ENCODE measurements at regions not wholly inside any gene's neighbourhood (a gene's known extent, or its start where the extent isn't known, plus 50 kb on each side); places are given as distances from the start of the nearest gene placed in this dataset.

DNA sequence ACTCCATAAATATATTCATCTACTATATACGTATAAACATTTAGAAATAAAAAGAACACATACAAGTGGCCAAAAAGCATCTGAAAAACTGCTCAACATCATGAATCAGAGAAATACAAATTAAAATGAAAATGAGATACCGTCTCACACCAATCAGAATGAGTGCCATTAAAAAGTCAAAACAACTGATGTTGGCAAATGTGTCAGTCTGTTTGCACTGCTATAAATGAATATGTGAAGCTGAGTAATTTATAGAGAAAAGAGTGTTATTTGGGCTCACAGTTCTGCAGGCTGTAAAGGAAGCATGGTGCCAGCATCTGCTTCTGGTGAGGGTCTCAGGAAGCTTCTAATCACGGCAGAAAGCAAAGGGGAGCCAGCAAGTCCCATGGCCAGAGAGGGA, 620.3 kb upstream of the CCDC54 start:
- Histone ChIP-seq H3K4me3 (no peak overlapping the region), H3F3A (replicated peaks; ENCODE audit: low read depth) (no peaks in the 10 kb centered on the region), H3K4me1 (ENCODE audit: insufficient read depth) (no peaks in the 10 kb centered on the region), H3K4me2 (no peak overlapping the region), H4K20me1 (replicated peaks; ENCODE audit: insufficient read depth) (no peaks in the 10 kb centered on the region), H3K79me2 (replicated peaks; ENCODE audit: insufficient read depth) (no peaks in the 10 kb centered on the region), H3K27ac (ENCODE audit: low read depth) (no peak overlapping the region), H2AFZ (no peak overlapping the region), H3K9me2 (ENCODE audit: insufficient read depth) (0 out of 2 replicates have a peak, but pooled peaks cover 3% of the 10 kb centered on the region), H3K27me3 (ENCODE audit: insufficient read depth) (no peaks in the 10 kb centered on the region), H3K36me3 (ENCODE audit: insufficient read depth) (no peaks in the 10 kb centered on the region; the same call in 1 of the 2 replicates)
- no peaks in the 10 kb centered on the region for H3K27me3 Mint-ChIP-seq (ENCODE audit: insufficient read depth, low read depth, poor library complexity)
- H3K36me3 Mint-ChIP-seq (ENCODE audit: low read depth): peaks cover 26% of the 10 kb centered on the region
- ATAC-seq (no peak), DNase-seq (ENCODE audit: low spot score) (no peak)
- H3K4me1 Mint-ChIP-seq: no peaks in the 10 kb centered on the region
- H3K9me3 Mint-ChIP-seq: peaks cover 22% of the 10 kb centered on the region
- H3K4me3 Mint-ChIP-seq: no peak overlapping the region
- TF ChIP-seq, protein P1, sequence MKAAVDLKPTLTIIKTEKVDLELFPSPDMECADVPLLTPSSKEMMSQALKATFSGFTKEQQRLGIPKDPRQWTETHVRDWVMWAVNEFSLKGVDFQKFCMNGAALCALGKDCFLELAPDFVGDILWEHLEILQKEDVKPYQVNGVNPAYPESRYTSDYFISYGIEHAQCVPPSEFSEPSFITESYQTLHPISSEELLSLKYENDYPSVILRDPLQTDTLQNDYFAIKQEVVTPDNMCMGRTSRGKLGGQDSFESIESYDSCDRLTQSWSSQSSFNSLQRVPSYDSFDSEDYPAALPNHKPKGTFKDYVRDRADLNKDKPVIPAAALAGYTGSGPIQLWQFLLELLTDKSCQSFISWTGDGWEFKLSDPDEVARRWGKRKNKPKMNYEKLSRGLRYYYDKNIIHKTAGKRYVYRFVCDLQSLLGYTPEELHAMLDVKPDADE (IDR thresholded peaks at IDR 0.05): no peak
- no peak for TF ChIP-seq ZNF114 (CRISPR knock-in tag; IDR thresholded peaks at IDR 0.05)
- no peak for TF ChIP-seq CREB1 (CRISPR knock-in tag; IDR thresholded peaks at IDR 0.05; ENCODE audit: low read depth)
- TF ChIP-seq EZH2 (IDR thresholded peaks at IDR 0.05; ENCODE audit: low read depth, unreplicated experiment): no peak
- no peak for TF ChIP-seq EZH2phosphoT487 (IDR thresholded peaks at IDR 0.05; ENCODE audit: unreplicated experiment)
- TF ChIP-seq, protein P2, sequence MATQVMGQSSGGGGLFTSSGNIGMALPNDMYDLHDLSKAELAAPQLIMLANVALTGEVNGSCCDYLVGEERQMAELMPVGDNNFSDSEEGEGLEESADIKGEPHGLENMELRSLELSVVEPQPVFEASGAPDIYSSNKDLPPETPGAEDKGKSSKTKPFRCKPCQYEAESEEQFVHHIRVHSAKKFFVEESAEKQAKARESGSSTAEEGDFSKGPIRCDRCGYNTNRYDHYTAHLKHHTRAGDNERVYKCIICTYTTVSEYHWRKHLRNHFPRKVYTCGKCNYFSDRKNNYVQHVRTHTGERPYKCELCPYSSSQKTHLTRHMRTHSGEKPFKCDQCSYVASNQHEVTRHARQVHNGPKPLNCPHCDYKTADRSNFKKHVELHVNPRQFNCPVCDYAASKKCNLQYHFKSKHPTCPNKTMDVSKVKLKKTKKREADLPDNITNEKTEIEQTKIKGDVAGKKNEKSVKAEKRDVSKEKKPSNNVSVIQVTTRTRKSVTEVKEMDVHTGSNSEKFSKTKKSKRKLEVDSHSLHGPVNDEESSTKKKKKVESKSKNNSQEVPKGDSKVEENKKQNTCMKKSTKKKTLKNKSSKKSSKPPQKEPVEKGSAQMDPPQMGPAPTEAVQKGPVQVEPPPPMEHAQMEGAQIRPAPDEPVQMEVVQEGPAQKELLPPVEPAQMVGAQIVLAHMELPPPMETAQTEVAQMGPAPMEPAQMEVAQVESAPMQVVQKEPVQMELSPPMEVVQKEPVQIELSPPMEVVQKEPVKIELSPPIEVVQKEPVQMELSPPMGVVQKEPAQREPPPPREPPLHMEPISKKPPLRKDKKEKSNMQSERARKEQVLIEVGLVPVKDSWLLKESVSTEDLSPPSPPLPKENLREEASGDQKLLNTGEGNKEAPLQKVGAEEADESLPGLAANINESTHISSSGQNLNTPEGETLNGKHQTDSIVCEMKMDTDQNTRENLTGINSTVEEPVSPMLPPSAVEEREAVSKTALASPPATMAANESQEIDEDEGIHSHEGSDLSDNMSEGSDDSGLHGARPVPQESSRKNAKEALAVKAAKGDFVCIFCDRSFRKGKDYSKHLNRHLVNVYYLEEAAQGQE (IDR thresholded peaks at IDR 0.05; ENCODE audit: unreplicated experiment): no peak
- no peak for TF ChIP-seq JUNB (IDR thresholded peaks at IDR 0.05; ENCODE audit: unreplicated experiment)
- TF ChIP-seq ZNF331 (CRISPR knock-in tag; IDR thresholded peaks at IDR 0.05; ENCODE audit: low read depth): no peak
- TF ChIP-seq, protein P3, sequence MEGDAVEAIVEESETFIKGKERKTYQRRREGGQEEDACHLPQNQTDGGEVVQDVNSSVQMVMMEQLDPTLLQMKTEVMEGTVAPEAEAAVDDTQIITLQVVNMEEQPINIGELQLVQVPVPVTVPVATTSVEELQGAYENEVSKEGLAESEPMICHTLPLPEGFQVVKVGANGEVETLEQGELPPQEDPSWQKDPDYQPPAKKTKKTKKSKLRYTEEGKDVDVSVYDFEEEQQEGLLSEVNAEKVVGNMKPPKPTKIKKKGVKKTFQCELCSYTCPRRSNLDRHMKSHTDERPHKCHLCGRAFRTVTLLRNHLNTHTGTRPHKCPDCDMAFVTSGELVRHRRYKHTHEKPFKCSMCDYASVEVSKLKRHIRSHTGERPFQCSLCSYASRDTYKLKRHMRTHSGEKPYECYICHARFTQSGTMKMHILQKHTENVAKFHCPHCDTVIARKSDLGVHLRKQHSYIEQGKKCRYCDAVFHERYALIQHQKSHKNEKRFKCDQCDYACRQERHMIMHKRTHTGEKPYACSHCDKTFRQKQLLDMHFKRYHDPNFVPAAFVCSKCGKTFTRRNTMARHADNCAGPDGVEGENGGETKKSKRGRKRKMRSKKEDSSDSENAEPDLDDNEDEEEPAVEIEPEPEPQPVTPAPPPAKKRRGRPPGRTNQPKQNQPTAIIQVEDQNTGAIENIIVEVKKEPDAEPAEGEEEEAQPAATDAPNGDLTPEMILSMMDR (conservative IDR thresholded peaks at IDR 0.05; ENCODE audit: low read depth in 2 of 2): no peak
- TF ChIP-seq POLR2AphosphoS5 (IDR thresholded peaks at IDR 0.05; ENCODE audit: low read depth): no peak
- no peak for TF ChIP-seq NANOG (IDR thresholded peaks at IDR 0.05; ENCODE audit: borderline replicate concordance)
- no peak for TF ChIP-seq STAT1 (IDR thresholded peaks at IDR 0.05; ENCODE audit: unreplicated experiment)
- TF ChIP-seq, protein P4, sequence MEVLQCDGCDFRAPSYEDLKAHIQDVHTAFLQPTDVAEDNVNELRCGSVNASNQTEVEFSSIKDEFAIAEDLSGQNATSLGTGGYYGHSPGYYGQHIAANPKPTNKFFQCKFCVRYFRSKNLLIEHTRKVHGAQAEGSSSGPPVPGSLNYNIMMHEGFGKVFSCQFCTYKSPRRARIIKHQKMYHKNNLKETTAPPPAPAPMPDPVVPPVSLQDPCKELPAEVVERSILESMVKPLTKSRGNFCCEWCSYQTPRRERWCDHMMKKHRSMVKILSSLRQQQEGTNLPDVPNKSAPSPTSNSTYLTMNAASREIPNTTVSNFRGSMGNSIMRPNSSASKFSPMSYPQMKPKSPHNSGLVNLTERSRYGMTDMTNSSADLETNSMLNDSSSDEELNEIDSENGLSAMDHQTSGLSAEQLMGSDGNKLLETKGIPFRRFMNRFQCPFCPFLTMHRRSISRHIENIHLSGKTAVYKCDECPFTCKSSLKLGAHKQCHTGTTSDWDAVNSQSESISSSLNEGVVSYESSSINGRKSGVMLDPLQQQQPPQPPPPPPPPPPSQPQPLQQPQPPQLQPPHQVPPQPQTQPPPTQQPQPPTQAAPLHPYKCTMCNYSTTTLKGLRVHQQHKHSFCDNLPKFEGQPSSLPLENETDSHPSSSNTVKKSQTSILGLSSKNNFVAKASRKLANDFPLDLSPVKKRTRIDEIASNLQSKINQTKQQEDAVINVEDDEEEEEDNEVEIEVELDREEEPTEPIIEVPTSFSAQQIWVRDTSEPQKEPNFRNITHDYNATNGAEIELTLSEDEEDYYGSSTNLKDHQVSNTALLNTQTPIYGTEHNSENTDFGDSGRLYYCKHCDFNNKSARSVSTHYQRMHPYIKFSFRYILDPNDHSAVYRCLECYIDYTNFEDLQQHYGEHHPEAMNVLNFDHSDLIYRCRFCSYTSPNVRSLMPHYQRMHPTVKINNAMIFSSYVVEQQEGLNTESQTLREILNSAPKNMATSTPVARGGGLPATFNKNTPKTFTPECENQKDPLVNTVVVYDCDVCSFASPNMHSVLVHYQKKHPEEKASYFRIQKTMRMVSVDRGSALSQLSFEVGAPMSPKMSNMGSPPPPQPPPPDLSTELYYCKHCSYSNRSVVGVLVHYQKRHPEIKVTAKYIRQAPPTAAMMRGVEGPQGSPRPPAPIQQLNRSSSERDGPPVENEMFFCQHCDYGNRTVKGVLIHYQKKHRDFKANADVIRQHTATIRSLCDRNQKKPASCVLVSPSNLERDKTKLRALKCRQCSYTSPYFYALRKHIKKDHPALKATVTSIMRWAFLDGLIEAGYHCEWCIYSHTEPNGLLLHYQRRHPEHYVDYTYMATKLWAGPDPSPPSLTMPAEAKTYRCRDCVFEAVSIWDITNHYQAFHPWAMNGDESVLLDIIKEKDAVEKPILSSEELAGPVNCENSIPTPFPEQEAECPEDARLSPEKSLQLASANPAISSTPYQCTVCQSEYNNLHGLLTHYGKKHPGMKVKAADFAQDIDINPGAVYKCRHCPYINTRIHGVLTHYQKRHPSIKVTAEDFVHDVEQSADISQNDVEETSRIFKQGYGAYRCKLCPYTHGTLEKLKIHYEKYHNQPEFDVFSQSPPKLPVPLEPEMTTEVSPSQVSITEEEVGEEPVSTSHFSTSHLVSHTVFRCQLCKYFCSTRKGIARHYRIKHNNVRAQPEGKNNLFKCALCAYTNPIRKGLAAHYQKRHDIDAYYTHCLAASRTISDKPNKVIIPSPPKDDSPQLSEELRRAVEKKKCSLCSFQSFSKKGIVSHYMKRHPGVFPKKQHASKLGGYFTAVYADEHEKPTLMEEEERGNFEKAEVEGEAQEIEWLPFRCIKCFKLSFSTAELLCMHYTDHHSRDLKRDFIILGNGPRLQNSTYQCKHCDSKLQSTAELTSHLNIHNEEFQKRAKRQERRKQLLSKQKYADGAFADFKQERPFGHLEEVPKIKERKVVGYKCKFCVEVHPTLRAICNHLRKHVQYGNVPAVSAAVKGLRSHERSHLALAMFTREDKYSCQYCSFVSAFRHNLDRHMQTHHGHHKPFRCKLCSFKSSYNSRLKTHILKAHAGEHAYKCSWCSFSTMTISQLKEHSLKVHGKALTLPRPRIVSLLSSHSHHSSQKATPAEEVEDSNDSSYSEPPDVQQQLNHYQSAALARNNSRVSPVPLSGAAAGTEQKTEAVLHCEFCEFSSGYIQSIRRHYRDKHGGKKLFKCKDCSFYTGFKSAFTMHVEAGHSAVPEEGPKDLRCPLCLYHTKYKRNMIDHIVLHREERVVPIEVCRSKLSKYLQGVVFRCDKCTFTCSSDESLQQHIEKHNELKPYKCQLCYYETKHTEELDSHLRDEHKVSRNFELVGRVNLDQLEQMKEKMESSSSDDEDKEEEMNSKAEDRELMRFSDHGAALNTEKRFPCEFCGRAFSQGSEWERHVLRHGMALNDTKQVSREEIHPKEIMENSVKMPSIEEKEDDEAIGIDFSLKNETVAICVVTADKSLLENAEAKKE (CRISPR knock-in tag; IDR thresholded peaks at IDR 0.05): no peak
- H3K27ac Mint-ChIP-seq: no peak overlapping the region

Data from GM23338 (cell line).